Fibroblast of mammary gland (primary cell): ENCODE measurements at regions not wholly inside any gene's neighbourhood (a gene's known extent, or its start where the extent isn't known, plus 50 kb on each side); places are given as distances from the start of the nearest gene placed in this dataset.
"Not testable (repeated sequence)": the region's sequence is repeated elsewhere in the genome, so short reads cannot be mapped to it uniquely, and the experiment has no call there.

Experiments
- DNase-seq: peaks from one replicate; pipeline ENCODE4 v3.0.0-alpha.2; 2010; ENCODE audit warnings: low read depth
- H3K4me3 ChIP-seq: 2 replicates; pipeline ENCODE4 v1.5.1; 2011; ENCODE audit warnings: low read depth, mild to moderate bottlenecking, low read length, moderate library complexity; ENCODE audit not compliant: control insufficient read depth
- TF ChIP-seq, protein P1 (sequence below): conservative IDR thresholded peaks from 2 replicates; pipeline ENCODE4 v1.5.1; 2011; ENCODE audit warnings: low read depth, low read length, inconsistent platforms; ENCODE audit not compliant: control insufficient read depth, insufficient read depth

DNA sequence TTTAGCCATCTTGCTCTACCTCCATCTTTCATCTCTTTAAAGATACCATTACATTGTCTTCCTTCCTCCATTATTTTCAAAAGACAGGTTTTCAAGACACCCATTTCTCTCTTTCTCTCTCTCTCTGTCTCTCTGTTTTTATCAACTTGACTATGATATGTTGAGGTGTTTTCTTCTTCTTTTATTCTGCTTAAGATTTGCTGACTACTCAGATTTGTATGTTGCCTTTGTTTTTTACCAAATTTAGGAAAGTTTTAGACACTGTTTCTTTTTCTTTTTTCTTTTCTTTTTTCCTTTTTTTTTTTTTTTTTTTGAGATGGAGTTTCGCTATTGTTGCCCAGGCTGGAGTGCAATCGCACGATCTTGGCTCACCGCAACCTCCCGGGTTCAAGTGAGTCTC lies 647.5 kb upstream of the VRK2 start:
- no peak for DNase-seq
- TF ChIP-seq, protein P1, sequence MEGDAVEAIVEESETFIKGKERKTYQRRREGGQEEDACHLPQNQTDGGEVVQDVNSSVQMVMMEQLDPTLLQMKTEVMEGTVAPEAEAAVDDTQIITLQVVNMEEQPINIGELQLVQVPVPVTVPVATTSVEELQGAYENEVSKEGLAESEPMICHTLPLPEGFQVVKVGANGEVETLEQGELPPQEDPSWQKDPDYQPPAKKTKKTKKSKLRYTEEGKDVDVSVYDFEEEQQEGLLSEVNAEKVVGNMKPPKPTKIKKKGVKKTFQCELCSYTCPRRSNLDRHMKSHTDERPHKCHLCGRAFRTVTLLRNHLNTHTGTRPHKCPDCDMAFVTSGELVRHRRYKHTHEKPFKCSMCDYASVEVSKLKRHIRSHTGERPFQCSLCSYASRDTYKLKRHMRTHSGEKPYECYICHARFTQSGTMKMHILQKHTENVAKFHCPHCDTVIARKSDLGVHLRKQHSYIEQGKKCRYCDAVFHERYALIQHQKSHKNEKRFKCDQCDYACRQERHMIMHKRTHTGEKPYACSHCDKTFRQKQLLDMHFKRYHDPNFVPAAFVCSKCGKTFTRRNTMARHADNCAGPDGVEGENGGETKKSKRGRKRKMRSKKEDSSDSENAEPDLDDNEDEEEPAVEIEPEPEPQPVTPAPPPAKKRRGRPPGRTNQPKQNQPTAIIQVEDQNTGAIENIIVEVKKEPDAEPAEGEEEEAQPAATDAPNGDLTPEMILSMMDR = no peak
- H3K4me3 ChIP-seq = no peak overlapping the region

DNA sequence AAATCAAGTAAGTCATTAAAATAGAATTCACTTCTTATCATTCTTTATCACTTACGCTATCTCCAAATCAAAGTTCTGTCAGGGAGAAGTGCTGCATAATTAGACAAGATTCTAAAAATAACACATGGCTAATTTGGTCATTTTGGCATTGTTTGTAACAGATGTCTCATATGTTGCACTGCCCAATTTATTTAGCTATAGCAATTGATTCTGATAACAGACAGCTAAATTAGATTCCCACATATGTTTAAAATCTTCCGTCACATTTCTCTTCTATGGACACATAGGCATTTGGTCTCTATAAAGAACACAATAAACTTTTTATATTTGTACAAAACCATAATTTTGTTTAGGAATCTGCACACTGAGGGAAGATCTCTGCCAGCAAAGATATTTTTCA lies 644.5 kb upstream of the VRK2 start:
- no peak for DNase-seq
- H3K4me3 ChIP-seq = no peak overlapping the region
- TF ChIP-seq, protein P1 = no peak

DNA sequence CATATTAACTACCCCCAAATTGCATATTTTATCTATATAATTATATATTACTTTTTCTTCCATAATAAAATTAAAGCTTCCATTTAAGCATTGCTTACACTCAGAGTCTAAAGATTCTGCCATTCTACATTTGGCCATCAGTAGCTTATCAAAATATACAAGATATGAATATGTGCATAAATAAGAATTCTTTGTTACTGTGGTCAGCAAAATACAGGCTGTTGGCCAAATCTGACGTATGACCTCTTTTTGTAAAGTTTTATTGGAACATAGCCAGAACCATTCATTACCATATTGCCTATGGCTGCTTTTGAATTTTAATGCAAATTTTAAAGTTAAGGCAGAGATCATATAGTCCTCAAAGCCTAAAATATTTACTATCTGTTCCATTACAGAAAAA lies 643.9 kb upstream of the VRK2 start:
- no peak for DNase-seq
- TF ChIP-seq, protein P1 = no peak

DNA sequence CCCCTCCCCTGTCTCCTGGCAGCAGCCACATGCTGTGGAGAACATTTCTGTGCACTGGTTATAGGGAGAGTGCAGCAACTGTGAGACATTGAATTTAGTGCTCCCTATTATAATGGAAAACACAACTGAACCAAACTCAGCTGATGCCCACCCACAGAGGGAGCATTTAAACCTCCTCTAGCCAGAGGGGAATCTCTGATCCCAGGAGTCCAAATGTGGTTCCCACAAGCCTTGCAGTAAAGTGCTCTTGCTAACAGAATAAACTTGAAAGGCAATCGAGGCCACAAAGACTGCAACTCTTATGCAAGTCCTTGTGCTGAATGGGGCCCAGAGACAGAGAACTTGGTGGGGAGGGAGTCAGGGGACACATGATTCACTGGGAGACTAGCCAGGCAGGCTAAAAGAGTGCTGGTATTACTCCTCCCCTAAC lies 638.8 kb upstream of the VRK2 start:
- H3K4me3 ChIP-seq = no peak overlapping the region
- DNase-seq = no peak
- TF ChIP-seq, protein P1 = no peak

More for the DNA sequence above, 643.9 kb upstream of the VRK2 start:
- no peak overlapping the region for H3K4me3 ChIP-seq

DNA sequence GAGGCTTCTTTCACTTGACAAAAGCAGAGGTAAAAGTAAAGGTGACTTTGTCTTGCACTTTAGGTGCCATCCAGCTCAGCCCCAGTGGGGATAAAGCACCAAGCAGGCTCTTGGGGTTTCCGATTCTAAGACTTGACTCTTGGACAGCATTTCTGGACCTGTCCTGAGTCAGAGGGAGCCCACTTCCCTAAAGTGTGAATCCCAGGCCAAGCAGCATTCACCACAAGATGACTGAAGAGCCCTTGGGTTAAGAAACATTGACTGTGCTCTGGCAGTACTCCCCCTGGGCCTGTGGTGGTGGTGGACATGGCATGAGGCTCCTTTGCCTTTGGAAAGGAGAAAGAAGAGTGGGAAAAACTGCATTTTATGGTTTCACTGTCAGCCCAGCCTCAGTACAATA lies 638.0 kb upstream of the VRK2 start:
- DNase-seq = no peak
- no peak overlapping the region for H3K4me3 ChIP-seq
- TF ChIP-seq, protein P1 = no peak

- H3K4me3 ChIP-seq = no peak overlapping the region
- TF ChIP-seq, protein P1 = no peak
- no peak for DNase-seq
Measured at GRCh38 chr2:57417007-57417406, 629.6 kb upstream of the VRK2 start.

GRCh38 chr2:57418859-57419346 lies 627.7 kb upstream of the VRK2 start:
- not testable (repeated sequence) for DNase-seq, H3K4me3 ChIP-seq
